HepG2 (cell line): ENCODE measurements at regions not wholly inside any gene's neighbourhood (a gene's known extent, or its start where the extent isn't known, plus 50 kb on each side); places are given as distances from the start of the nearest gene placed in this dataset.

Source experiments
- ATAC-seq: fragments of 200-7000 bp; cut with Tn5 transposase; 3 replicates; pipeline ENCODE4 v1.9.1; 2020; ENCODE audit warnings: mild to moderate bottlenecking, moderate library complexity
- BruUV-seq: library from RNA; stranded (reverse); fragments of 400-500 nt; replicated peaks from 2 replicates; lab custom pipeline; 2021; lab: Mats Ljungman, UMichigan
- CTCF ChIA-PET: fragments of 300-600 bp; formaldehyde crosslinking; extraction: SDS; loops from one replicate; lab custom pipeline; 2021; ENCODE audit warnings: low total read pairs, inconsistent platforms, low intra/inter-chr PET ratio; lab: Yijun Ruan, JAX
- POLR2A ChIA-PET: fragments of 350-600 bp; sonication (Branson Sonifier 250); formaldehyde crosslinking; loops from one replicate; lab custom pipeline; 2020; ENCODE audit warnings: antibody characterized with exemption, inconsistent platforms; lab: Yijun Ruan, JAX
- DNase-seq: peaks from one replicate; pipeline ENCODE4 v3.0.0-alpha.2; 2015; ENCODE audit warnings: low spot score
- FAIRE-seq: peaks from 3 replicates; lab custom pipeline; 2011; peaks lifted over from hg19 to GRCh38; lab: Jason Lieb, UNC
- H2AFZ ChIP-seq: one replicate; pipeline ENCODE4 v1.6.1; 2011; ENCODE audit warnings: low read length, inconsistent platforms
- H3K27ac ChIP-seq: fragments of 300-600 bp; 3 replicates; pipeline ENCODE4 v1.8.0; 2011; ENCODE audit warnings: mixed run types, mild to moderate bottlenecking, mixed read lengths, low read length, inconsistent platforms; ENCODE audit not compliant: insufficient read depth; ENCODE audit errors: extremely low read length
- H3K27me3 ChIP-seq, 2 experiments: fragments of 200-600 bp in 1 of 2; 2 replicates in 1 of 2; 3 replicates in 1 of 2; pipeline versions ENCODE4 v1.6.0 to v1.8.0; 2011; ENCODE audit warnings: low read length in 2 of 2, mild to moderate bottlenecking in 2 of 2, moderate library complexity in 2 of 2, inconsistent platforms in 1 of 2; ENCODE audit not compliant: insufficient read depth in 2 of 2, control insufficient read depth in 1 of 2
- H3K36me3 ChIP-seq, 2 experiments: fragments of 200-600 bp in 1 of 2; replicated peaks in 1 of 2; 2 replicates in 1 of 2; 3 replicates in 1 of 2; pipeline versions ENCODE4 v1.5.1 to v1.8.0; 2011; ENCODE audit warnings: low read length in 2 of 2, inconsistent platforms in 1 of 2; ENCODE audit not compliant: insufficient read depth in 2 of 2, control insufficient read depth in 1 of 2
- H3K4me1 ChIP-seq: 2 replicates; pipeline ENCODE4 v1.5.1; 2012; ENCODE audit warnings: low read length, inconsistent platforms; ENCODE audit not compliant: insufficient read depth
- H3K4me2 ChIP-seq: 2 replicates; pipeline ENCODE4 v1.6.0; 2011; ENCODE audit warnings: low read depth, low read length, inconsistent platforms
- H3K4me3 ChIP-seq, 3 experiments: fragments of 200-600 bp in 1 of 3; sonication (generic), shearing (Covaris generic) in 1 of 3; replicated peaks in 1 of 3; 2 replicates each; pipeline ENCODE4 v1.5.1; 2011 to 2016; ENCODE audit warnings: low read length in 3 of 3, inconsistent platforms in 2 of 3, low read depth in 2 of 3, mild to moderate bottlenecking in 2 of 3, control low read depth in 1 of 3, mixed read lengths in 1 of 3; ENCODE audit not compliant: insufficient read depth in 1 of 3
- H3K79me2 ChIP-seq: one replicate; pipeline ENCODE4 v1.6.1; 2011; ENCODE audit warnings: low read length, inconsistent platforms; ENCODE audit not compliant: insufficient read depth
- H3K9ac ChIP-seq: 2 replicates; pipeline ENCODE4 v1.6.0; 2011; ENCODE audit warnings: mild to moderate bottlenecking, low read depth, low read length, inconsistent platforms; ENCODE audit not compliant: insufficient read depth
- H3K9me3 ChIP-seq: 2 replicates; pipeline ENCODE4 v1.5.1; 2012; ENCODE audit warnings: mild to moderate bottlenecking, low read length
- H4K20me1 ChIP-seq: 2 replicates; pipeline ENCODE4 v1.6.0; 2011; ENCODE audit warnings: inconsistent platforms, mild to moderate bottlenecking, low read length, moderate library complexity; ENCODE audit not compliant: insufficient read depth
- ELF4 ChIP-seq: sonication (generic); formaldehyde crosslinking; IDR thresholded peaks from 2 replicates; pipeline ENCODE4 v1.5.0; 2020; ENCODE audit warnings: missing genetic modification reagents, mild to moderate bottlenecking, moderate library complexity, borderline replicate concordance
- MTA3 ChIP-seq: sonication (generic); formaldehyde crosslinking; IDR thresholded peaks from 2 replicates; pipeline ENCODE4 v1.4.0; 2020; ENCODE audit warnings: missing genetic modification reagents
- SMARCC2 ChIP-seq: fragments of 450-650 bp; IDR thresholded peaks from 2 replicates; pipeline ENCODE4 v1.6.1; 2017; ENCODE audit warnings: antibody characterized with exemption, mild to moderate bottlenecking
- ZBTB1 ChIP-seq: sonication (generic); formaldehyde crosslinking; IDR thresholded peaks from 2 replicates; pipeline ENCODE4 v1.4.0; 2020; ENCODE audit warnings: missing genetic modification reagents, borderline replicate concordance
- ZNF431 ChIP-seq: sonication (generic); formaldehyde crosslinking; IDR thresholded peaks from 2 replicates; pipeline ENCODE4 v1.9.0; 2022; ENCODE audit warnings: missing genetic modification reagents, low read depth, mild to moderate bottlenecking, borderline replicate concordance
- ZNF614 ChIP-seq: IDR thresholded peaks from 2 replicates; pipeline ENCODE4 v1.6.1; 2018; ENCODE audit warnings: missing biosample characterization, missing genetic modification reagents, inconsistent platforms, borderline replicate concordance
- ZSCAN12 ChIP-seq: sonication (generic); formaldehyde crosslinking; IDR thresholded peaks from 2 replicates; pipeline ENCODE4 v1.9.0; 2021; ENCODE audit warnings: mild to moderate bottlenecking, missing genetic modification reagents
- WGBS: methylation state at CpG from one replicate; pipeline ENCODE4 v1.1.6; 2017; ENCODE audit warnings: low lambda C conversion rate; 5-methylcytosine and 5-hydroxymethylcytosine counted together
- in situ Hi-C: cut with HindIII; loops from 2 replicates; pipeline ENCODE4 v1.10.0; 2017; ENCODE audit warnings: low pct_unique_long_range_greater_than_20kb; ENCODE audit not compliant: extremely low pct_ligation_motif_present
- intact Hi-C: fragments of 100-400 bp; cut with micrococcal nuclease; formaldehyde crosslinking; loops from one replicate; pipeline ENCODE4 v1.10.0; 2022; ENCODE audit not compliant: unreplicated experiment
- TF ChIP-seq, protein P1 (sequence below): sonication (generic); formaldehyde crosslinking; conservative IDR thresholded peaks from 2 replicates; pipeline ENCODE4 v1.4.0; 2020; ENCODE audit warnings: missing genetic modification reagents
- TF ChIP-seq, protein P2 (sequence below): sonication (generic); formaldehyde crosslinking; IDR thresholded peaks from 2 replicates; pipeline ENCODE4 v1.5.0; 2020; ENCODE audit warnings: mild to moderate bottlenecking, low read depth, missing genetic modification reagents, borderline replicate concordance

GRCh38 chr5:67673180-67673579, 476.6 kb upstream of the CD180 start:
- no TSS peak for BruUV-seq
- Histone ChIP-seq H4K20me1 (no peaks in the 10 kb centered on the region), H3K9me3 (no peaks in the 10 kb centered on the region), H3K4me2 (no peak overlapping the region), H3K9ac (no peak overlapping the region), H2AFZ (no peak overlapping the region), H3K27me3 (no peaks in the 10 kb centered on the region; a peak in 1 of 5 replicates), H3K4me1 (no peaks in the 10 kb centered on the region), H3K36me3 (no peaks in the 10 kb centered on the region), H3K4me3 (no peak overlapping the region), H3K27ac (no peak overlapping the region), H3K79me2 (no peaks in the 10 kb centered on the region)
- TF ChIP-seq SMARCC2 (no peak), ZNF431 (CRISPR knock-in tag) (no peak), ZBTB1 (no peak), MTA3 (no peak), ZNF614 (CRISPR knock-in tag) (no peak), ELF4 (no peak), ZSCAN12 (CRISPR knock-in tag) (no peak)
- TF ChIP-seq, protein P1, sequence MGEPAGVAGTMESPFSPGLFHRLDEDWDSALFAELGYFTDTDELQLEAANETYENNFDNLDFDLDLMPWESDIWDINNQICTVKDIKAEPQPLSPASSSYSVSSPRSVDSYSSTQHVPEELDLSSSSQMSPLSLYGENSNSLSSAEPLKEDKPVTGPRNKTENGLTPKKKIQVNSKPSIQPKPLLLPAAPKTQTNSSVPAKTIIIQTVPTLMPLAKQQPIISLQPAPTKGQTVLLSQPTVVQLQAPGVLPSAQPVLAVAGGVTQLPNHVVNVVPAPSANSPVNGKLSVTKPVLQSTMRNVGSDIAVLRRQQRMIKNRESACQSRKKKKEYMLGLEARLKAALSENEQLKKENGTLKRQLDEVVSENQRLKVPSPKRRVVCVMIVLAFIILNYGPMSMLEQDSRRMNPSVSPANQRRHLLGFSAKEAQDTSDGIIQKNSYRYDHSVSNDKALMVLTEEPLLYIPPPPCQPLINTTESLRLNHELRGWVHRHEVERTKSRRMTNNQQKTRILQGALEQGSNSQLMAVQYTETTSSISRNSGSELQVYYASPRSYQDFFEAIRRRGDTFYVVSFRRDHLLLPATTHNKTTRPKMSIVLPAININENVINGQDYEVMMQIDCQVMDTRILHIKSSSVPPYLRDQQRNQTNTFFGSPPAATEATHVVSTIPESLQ (CRISPR knock-in tag): no peak
- TF ChIP-seq, protein P2, sequence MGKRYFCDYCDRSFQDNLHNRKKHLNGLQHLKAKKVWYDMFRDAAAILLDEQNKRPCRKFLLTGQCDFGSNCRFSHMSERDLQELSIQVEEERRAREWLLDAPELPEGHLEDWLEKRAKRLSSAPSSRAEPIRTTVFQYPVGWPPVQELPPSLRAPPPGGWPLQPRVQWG: no peak
- WGBS: 30% methylated on average over 3 of the region's 3 CpGs
- no peak for DNase-seq
- ChIA-PET POLR2A (no interaction called here), CTCF (no interaction called here)
- no peak for ATAC-seq
- FAIRE-seq: no peak
- in situ Hi-C loops (no loop called here), intact Hi-C loops (no loop called here)
